GM06990 (cell line): ENCODE measurements at regions not wholly inside any gene's neighbourhood (a gene's known extent, or its start where the extent isn't known, plus 50 kb on each side); places are given as distances from the start of the nearest gene placed in this dataset.
A peak's percentile ranks its signal among the peaks of the same experiment; 100 is the strongest.

Experiments used
- DNase-seq: peaks from one replicate; pipeline ENCODE4 v3.0.0-alpha.2; 2011; ENCODE audit not compliant: insufficient read length; ENCODE audit errors: extremely low read depth
- H3K27me3 ChIP-seq: replicated peaks from 2 replicates; pipeline ENCODE4 v1.6.0; 2011; ENCODE audit warnings: low read length; ENCODE audit not compliant: control insufficient read depth, insufficient read depth
- H3K36me3 ChIP-seq: 2 replicates; pipeline ENCODE4 v1.5.1; 2011; ENCODE audit warnings: low read length; ENCODE audit not compliant: control insufficient read depth, insufficient read depth
- H3K4me3 ChIP-seq: replicated peaks from 2 replicates; pipeline ENCODE4 v1.5.1; 2011; ENCODE audit warnings: low read depth, mild to moderate bottlenecking, control low read depth, low read length
- CTCF ChIP-seq: IDR thresholded peaks from 2 replicates; pipeline ENCODE4 v1.5.1; 2011; ENCODE audit warnings: low read length, control low read depth, mild to moderate bottlenecking, inconsistent platforms; ENCODE audit not compliant: insufficient read depth, poor library complexity, severe bottlenecking

- no peak overlapping the region for H3K4me3 ChIP-seq
- H3K36me3 ChIP-seq, result no peaks in the 10 kb centered on the region
- no peak for DNase-seq
- no peaks in the 10 kb centered on the region for H3K27me3 ChIP-seq
- no peak for TF ChIP-seq CTCF
Observed at GRCh38 chr5:57783693-57784092, 301.1 kb upstream of the ACTBL2 start.

GRCh38 chr5:57780961-57781325, 298.3 kb upstream of the ACTBL2 start:
- no peak for DNase-seq
- Histone ChIP-seq H3K36me3 (no peaks in the 10 kb centered on the region), H3K4me3 (no peak overlapping the region), H3K27me3 (no peaks in the 10 kb centered on the region)
- TF ChIP-seq CTCF, result no peak

GRCh38 chr5:57780306-57780960, 297.8 kb upstream of the ACTBL2 start:
- no peak for TF ChIP-seq CTCF
- DNase-seq, result no peak

GRCh38 chr5:57779383-57780223, 297.0 kb upstream of the ACTBL2 start:
- no peaks in the 10 kb centered on the region for H3K36me3 ChIP-seq
- DNase-seq, result no peak
- no peaks in the 10 kb centered on the region for H3K27me3 ChIP-seq
- TF ChIP-seq CTCF, result peak; percentile 59
- H3K4me3 ChIP-seq, result no peak overlapping the region

More at GRCh38 chr5:57780306-57780960, 297.8 kb upstream of the ACTBL2 start:
- Histone ChIP-seq H3K27me3 (no peaks in the 10 kb centered on the region), H3K36me3 (no peaks in the 10 kb centered on the region), H3K4me3 (no peak overlapping the region)

- Histone ChIP-seq H3K36me3 (no peaks in the 10 kb centered on the region), H3K4me3 (no peak overlapping the region), H3K27me3 (no peaks in the 10 kb centered on the region)
- DNase-seq, result no peak
- no peak for TF ChIP-seq CTCF
Observed at GRCh38 chr5:57778501-57779091, 296.0 kb upstream of the ACTBL2 start.
